ENCODE measurements at regions not wholly inside any gene's neighbourhood (a gene's known extent, or its start where the extent isn't known, plus 50 kb on each side); places are given as distances from the start of the nearest gene placed in this dataset.
"Not testable (repeated sequence)": the region's sequence is repeated elsewhere in the genome, so short reads cannot be mapped to it uniquely, and the experiment has no call there.

GRCh38 chr3:75241226-75241962, 422.7 kb upstream of the FRG2C start:
- not testable (repeated sequence) for DNase-seq (ENCODE audit: low spot score)

GRCh38 chr3:75242012-75242735, 422.0 kb upstream of the FRG2C start:
- no peak for DNase-seq (ENCODE audit: low spot score)

GRCh38 chr3:75248974-75249373, 415.2 kb upstream of the FRG2C start:
- DNase-seq (ENCODE audit: low spot score), result no peak

- DNase-seq (ENCODE audit: low spot score), result no peak
Observed at GRCh38 chr3:75254685-75255084, 409.4 kb upstream of the FRG2C start.

- DNase-seq (ENCODE audit: low spot score), result peak; percentile 9
Observed at GRCh38 chr3:75258825-75259683, 405.1 kb upstream of the FRG2C start.

GRCh38 chr3:75260975-75261374, 403.2 kb upstream of the FRG2C start:
- DNase-seq (ENCODE audit: low spot score), result not testable (repeated sequence)

GRCh38 chr3:75262661-75263060, 401.5 kb upstream of the FRG2C start:
- DNase-seq (ENCODE audit: low spot score), result no peak

- DNase-seq (ENCODE audit: low spot score), result no peak
Observed at GRCh38 chr3:75265897-75266296, 398.2 kb upstream of the FRG2C start.

GRCh38 chr3:75268576-75268975, 395.6 kb upstream of the FRG2C start:
- not testable (repeated sequence) for DNase-seq (ENCODE audit: low spot score)

- not testable (repeated sequence) for DNase-seq (ENCODE audit: low spot score)
Observed at GRCh38 chr3:75272237-75272636, 391.9 kb upstream of the FRG2C start.

- DNase-seq (ENCODE audit: low spot score), result no peak
Observed at GRCh38 chr3:75272691-75273090, 391.4 kb upstream of the FRG2C start.

- DNase-seq (ENCODE audit: low spot score), result not testable (repeated sequence)
Observed at GRCh38 chr3:75285531-75286148, 378.5 kb upstream of the FRG2C start.

- DNase-seq (ENCODE audit: low spot score), result not testable (repeated sequence)
Observed at GRCh38 chr3:75288972-75289574, 375.1 kb upstream of the FRG2C start.

GRCh38 chr3:75294124-75294523, 370.0 kb upstream of the FRG2C start:
- DNase-seq (ENCODE audit: low spot score), result peak; percentile 22

GRCh38 chr3:75295013-75295412, 369.1 kb upstream of the FRG2C start:
- DNase-seq (ENCODE audit: low spot score), result no peak

GRCh38 chr3:75296858-75297257, 367.3 kb upstream of the FRG2C start:
- DNase-seq (ENCODE audit: low spot score), result no peak

GRCh38 chr3:75300606-75301005, 363.5 kb upstream of the FRG2C start:
- DNase-seq (ENCODE audit: low spot score), result no peak

GRCh38 chr3:75301050-75301449, 363.1 kb upstream of the FRG2C start:
- not testable (repeated sequence) for DNase-seq (ENCODE audit: low spot score)

- no peak for DNase-seq (ENCODE audit: low spot score)
Observed at GRCh38 chr3:75303741-75304140, 360.4 kb upstream of the FRG2C start.

GRCh38 chr3:75305901-75306300, 358.2 kb upstream of the FRG2C start:
- no peak for DNase-seq (ENCODE audit: low spot score)

GRCh38 chr3:75311306-75311705, 352.8 kb upstream of the FRG2C start:
- not testable (repeated sequence) for DNase-seq (ENCODE audit: low spot score)
